SK-N-SH (cell line): ENCODE measurements at regions not wholly inside any gene's neighbourhood (a gene's known extent, or its start where the extent isn't known, plus 50 kb on each side); places are given as distances from the start of the nearest gene placed in this dataset.
A peak's percentile ranks its signal among the peaks of the same experiment; 100 is the strongest.

Experiments
- CTCF ChIA-PET: fragments of 300-600, 350-600 bp; formaldehyde crosslinking; extraction: SDS; loops from one replicate; lab custom pipeline; 2021; lab: Yijun Ruan, JAX
- POLR2A ChIA-PET: fragments of 350-600 bp; sonication (Branson Sonifier 250); formaldehyde crosslinking; extraction: SDS; loops from one replicate; lab custom pipeline; 2020; ENCODE audit warnings: antibody characterized with exemption, inconsistent platforms; lab: Yijun Ruan, JAX
- DNase-seq: peaks from one replicate; pipeline ENCODE4 v3.0.0; 2012
- H2AFZ ChIP-seq: fragments of 200-600 bp; sonication (generic); 2 replicates; pipeline ENCODE4 v1.8.1; 2016; ENCODE audit warnings: antibody characterized with exemption, mild to moderate bottlenecking, low read depth
- H3F3A ChIP-seq: fragments of 200-600 bp; sonication (generic); replicated peaks from 2 replicates; pipeline ENCODE3; 2016; ENCODE audit warnings: antibody characterized with exemption, mild to moderate bottlenecking; ENCODE audit not compliant: insufficient read depth
- H3K27ac ChIP-seq, 2 experiments: fragments of 200-500 bp in 1 of 2; fragments of 200-600 bp in 1 of 2; sonication (Bioruptor generic) in 1 of 2; sonication (generic), shearing (Covaris generic) in 1 of 2; 2 replicates each; pipeline versions ENCODE4 v1.5.1 to v1.6.1; 2014 to 2016; ENCODE audit warnings: low read depth in 2 of 2, inconsistent platforms in 1 of 2, low read length in 1 of 2, mild to moderate bottlenecking in 1 of 2, mixed read lengths in 1 of 2
- H3K27me3 ChIP-seq: fragments of 200-600 bp; sonication (generic), shearing (Covaris generic); 2 replicates; pipeline ENCODE4 v1.6.1; 2016; ENCODE audit warnings: mixed run types; ENCODE audit not compliant: insufficient read depth
- H3K36me3 ChIP-seq, 2 experiments: fragments of 200-500 bp in 1 of 2; fragments of 200-600 bp in 1 of 2; sonication (Bioruptor generic) in 1 of 2; sonication (generic) in 1 of 2; replicated peaks in 1 of 2; 2 replicates each; pipeline versions ENCODE3 to v1.5.1; 2014 to 2016; ENCODE audit warnings: low read length in 1 of 2, mild to moderate bottlenecking in 1 of 2; ENCODE audit not compliant: insufficient read depth in 2 of 2, control insufficient read depth in 1 of 2
- H3K4me1 ChIP-seq, 2 experiments: fragments of 200-500 bp in 1 of 2; fragments of 200-600 bp in 1 of 2; sonication (Bioruptor generic) in 1 of 2; sonication (generic), shearing (Covaris generic) in 1 of 2; 2 replicates each; pipeline versions ENCODE4 v1.5.1 to v1.6.1; 2014 to 2016; ENCODE audit warnings: low read depth in 1 of 2, low read length in 1 of 2, mixed run types in 1 of 2; ENCODE audit not compliant: insufficient read depth in 2 of 2, control insufficient read depth in 1 of 2
- H3K4me2 ChIP-seq: fragments of 200-600 bp; sonication (generic), shearing (Covaris generic); 2 replicates; pipeline ENCODE4 v1.6.1; 2017; ENCODE audit warnings: mixed run types
- H3K4me3 ChIP-seq, 2 experiments: fragments of 200-500 bp in 1 of 2; fragments of 200-600 bp in 1 of 2; sonication (Bioruptor generic) in 1 of 2; sonication (generic), shearing (Covaris generic) in 1 of 2; 2 replicates each; pipeline versions ENCODE4 v1.5.1 to v1.8.1; 2014 to 2016; ENCODE audit warnings: low read depth in 2 of 2, inconsistent platforms in 1 of 2, low read length in 1 of 2, mild to moderate bottlenecking in 1 of 2, mixed read lengths in 1 of 2, moderate library complexity in 1 of 2
- H3K79me2 ChIP-seq: fragments of 200-600 bp; sonication (generic); 2 replicates; pipeline ENCODE4 v1.8.1; 2017; ENCODE audit warnings: mild to moderate bottlenecking; ENCODE audit not compliant: insufficient read depth
- H3K9ac ChIP-seq: fragments of 200-600 bp; sonication (generic); 2 replicates; pipeline ENCODE4 v1.6.1; 2017; ENCODE audit warnings: mixed run types
- H3K9me2 ChIP-seq: fragments of 200-600 bp; sonication (generic); 2 replicates; pipeline ENCODE4 v1.6.1; 2017; ENCODE audit warnings: mixed run types
- H3K9me3 ChIP-seq: fragments of 200-600 bp; sonication (generic); 2 replicates; pipeline ENCODE4 v1.6.1; 2017; ENCODE audit warnings: mixed run types, mild to moderate bottlenecking, moderate library complexity
- H4K20me1 ChIP-seq: fragments of 200-600 bp; sonication (generic); 2 replicates; pipeline ENCODE4 v1.6.1; 2017; ENCODE audit warnings: mild to moderate bottlenecking, mixed run types; ENCODE audit not compliant: insufficient read depth
- EP300 ChIP-seq, 2 experiments: IDR thresholded peaks; 2 replicates each; pipeline versions ENCODE4 v1.4.0 to v1.6.1; 2012; ENCODE audit warnings: borderline replicate concordance in 1 of 2, low read depth in 1 of 2, low read length in 1 of 2
- EZH2phosphoT487 ChIP-seq: fragments of 200-600 bp; sonication (generic); IDR thresholded peaks from 2 replicates; pipeline ENCODE4 v1.6.1; 2017; ENCODE audit warnings: low read depth, mixed run types, mild to moderate bottlenecking, antibody characterized with exemption, moderate library complexity, borderline replicate concordance
- FOSL2 ChIP-seq: IDR thresholded peaks from 2 replicates; pipeline ENCODE4 v1.4.0; 2012; ENCODE audit warnings: low read depth, mild to moderate bottlenecking, moderate library complexity, borderline replicate concordance
- FOXJ3 ChIP-seq: sonication (generic); formaldehyde crosslinking; IDR thresholded peaks from 2 replicates; pipeline ENCODE4 v1.5.1; 2020; ENCODE audit warnings: mild to moderate bottlenecking, missing genetic modification reagents
- GATA2 ChIP-seq: sonication (generic); formaldehyde crosslinking; IDR thresholded peaks from 2 replicates; pipeline ENCODE4 v1.5.0; 2020; ENCODE audit warnings: mild to moderate bottlenecking, missing genetic modification reagents
- JUND ChIP-seq: IDR thresholded peaks from 2 replicates; pipeline ENCODE4 v1.4.0; 2012
- MAX ChIP-seq: IDR thresholded peaks from 2 replicates; pipeline ENCODE4 v1.4.0; 2012; ENCODE audit warnings: low read depth
- MEF2A ChIP-seq: IDR thresholded peaks from 2 replicates; pipeline ENCODE4 v1.4.0; 2012; ENCODE audit warnings: low read depth, borderline replicate concordance
- MXI1 ChIP-seq: IDR thresholded peaks from 2 replicates; pipeline ENCODE4 v1.6.1; 2012; ENCODE audit warnings: mild to moderate bottlenecking, low read depth, low read length, improper control_type of control experiment
- NFIC ChIP-seq: IDR thresholded peaks from 2 replicates; pipeline ENCODE4 v1.4.0; 2012; ENCODE audit warnings: borderline replicate concordance
- POLR2AphosphoS5 ChIP-seq: IDR thresholded peaks from 2 replicates; pipeline ENCODE4 v1.6.1; 2012; ENCODE audit warnings: low read depth, low read length
- RAD21 ChIP-seq: IDR thresholded peaks from 2 replicates; pipeline ENCODE4 v1.6.1; 2012; ENCODE audit warnings: mild to moderate bottlenecking, low read length
- RFX5 ChIP-seq: IDR thresholded peaks from 2 replicates; pipeline ENCODE4 v1.6.1; 2012; ENCODE audit warnings: mild to moderate bottlenecking, improper control_type of control experiment, low read length
- RXRA ChIP-seq: IDR thresholded peaks from 2 replicates; pipeline ENCODE4 v1.4.0; 2012; ENCODE audit warnings: low read depth, mild to moderate bottlenecking, borderline replicate concordance
- TAF1 ChIP-seq: IDR thresholded peaks from 2 replicates; pipeline ENCODE4 v1.6.1; 2012; ENCODE audit warnings: low read depth, mild to moderate bottlenecking, low read length, moderate library complexity, borderline replicate concordance
- WGBS: methylation state at CpG from one replicate; pipeline ENCODE4 v1.1.6; 2017; ENCODE audit warnings: low lambda C conversion rate; 5-methylcytosine and 5-hydroxymethylcytosine counted together
- TF ChIP-seq, protein P1 (sequence below): fragments of 200-600 bp; sonication (generic); IDR thresholded peaks from 2 replicates; pipeline ENCODE4 v1.6.1; 2017; ENCODE audit warnings: antibody characterized with exemption, mild to moderate bottlenecking, moderate library complexity

GRCh38 chr1:30286988-30287839, 436.2 kb downstream of the MATN1 start (continued):
- TF ChIP-seq EP300 (IDR thresholded peaks at IDR 0.05; ENCODE audit: borderline replicate concordance in 1 of 2, low read depth in 1 of 2, low read length in 1 of 2), result no peak
- TF ChIP-seq, protein P1, sequence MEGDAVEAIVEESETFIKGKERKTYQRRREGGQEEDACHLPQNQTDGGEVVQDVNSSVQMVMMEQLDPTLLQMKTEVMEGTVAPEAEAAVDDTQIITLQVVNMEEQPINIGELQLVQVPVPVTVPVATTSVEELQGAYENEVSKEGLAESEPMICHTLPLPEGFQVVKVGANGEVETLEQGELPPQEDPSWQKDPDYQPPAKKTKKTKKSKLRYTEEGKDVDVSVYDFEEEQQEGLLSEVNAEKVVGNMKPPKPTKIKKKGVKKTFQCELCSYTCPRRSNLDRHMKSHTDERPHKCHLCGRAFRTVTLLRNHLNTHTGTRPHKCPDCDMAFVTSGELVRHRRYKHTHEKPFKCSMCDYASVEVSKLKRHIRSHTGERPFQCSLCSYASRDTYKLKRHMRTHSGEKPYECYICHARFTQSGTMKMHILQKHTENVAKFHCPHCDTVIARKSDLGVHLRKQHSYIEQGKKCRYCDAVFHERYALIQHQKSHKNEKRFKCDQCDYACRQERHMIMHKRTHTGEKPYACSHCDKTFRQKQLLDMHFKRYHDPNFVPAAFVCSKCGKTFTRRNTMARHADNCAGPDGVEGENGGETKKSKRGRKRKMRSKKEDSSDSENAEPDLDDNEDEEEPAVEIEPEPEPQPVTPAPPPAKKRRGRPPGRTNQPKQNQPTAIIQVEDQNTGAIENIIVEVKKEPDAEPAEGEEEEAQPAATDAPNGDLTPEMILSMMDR, result no peak
- no peak for TF ChIP-seq MXI1
- no peak for TF ChIP-seq RFX5
- no peak for TF ChIP-seq FOXJ3
- no peak for TF ChIP-seq FOSL2
- TF ChIP-seq JUND, result no peak
- no peak for TF ChIP-seq MEF2A

DNA sequence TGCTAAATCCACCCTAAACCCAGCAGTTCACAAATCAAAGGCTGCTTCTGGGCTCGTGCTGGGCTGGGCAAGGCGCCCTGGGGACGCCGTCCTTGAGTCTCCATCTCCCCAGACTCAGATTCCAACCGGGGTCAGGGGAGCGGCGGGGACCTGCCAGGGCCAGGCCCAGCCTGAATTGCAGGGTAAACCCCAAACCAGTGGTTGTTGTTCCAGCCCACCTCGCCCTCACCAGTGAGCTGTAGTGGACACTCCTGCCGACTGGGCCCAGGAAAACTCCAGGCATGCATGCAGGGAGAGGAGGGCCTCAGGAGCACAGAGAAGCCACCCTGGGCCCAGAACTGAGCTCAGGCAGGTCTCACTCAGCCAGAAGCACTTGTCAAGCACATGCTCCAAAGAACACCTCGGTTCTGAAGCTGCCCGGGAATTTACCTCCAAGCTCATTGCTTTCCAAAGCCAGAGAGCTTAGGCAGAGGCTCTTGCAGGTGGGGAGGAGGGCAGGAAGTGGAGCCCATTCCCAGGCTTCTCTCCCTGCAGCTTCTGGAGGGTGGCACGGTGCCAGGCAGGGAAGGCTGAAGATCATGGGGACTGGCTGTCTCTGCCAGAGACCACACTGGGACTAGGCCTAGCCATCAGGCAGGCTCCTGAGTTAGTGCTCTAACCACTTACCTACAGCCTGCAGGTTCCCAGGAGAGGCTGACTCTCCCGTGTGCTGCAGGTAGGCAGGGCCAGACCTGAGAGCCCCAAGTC, 437.0 kb downstream of the MATN1 start:
- H3K27me3 ChIP-seq, result no peaks in the 10 kb centered on the region
- H3K9me2 ChIP-seq, result no peaks in the 10 kb centered on the region
- H3F3A ChIP-seq, result no peaks in the 10 kb centered on the region
- H3K9ac ChIP-seq, result no peak overlapping the region
- H3K27ac ChIP-seq, result no peak overlapping the region
- H3K36me3 ChIP-seq, result no peaks in the 10 kb centered on the region
- no peaks in the 10 kb centered on the region for H4K20me1 ChIP-seq
- DNase-seq, result peak; percentile 74
- POLR2A ChIA-PET, result interaction anchor here (0.8 kb wide), 1 partner anchor 94 kb away, joined by 3 read pairs; no protein-coding TSS in a partner anchor
- H3K79me2 ChIP-seq, result no peaks in the 10 kb centered on the region
- TF ChIP-seq FOXJ3, result no peak
- no peak for TF ChIP-seq RXRA
- no peak for TF ChIP-seq POLR2AphosphoS5
- TF ChIP-seq MXI1, result no peak
- no peak for TF ChIP-seq NFIC
- TF ChIP-seq GATA2, result no peak
- no peak for TF ChIP-seq MAX
- TF ChIP-seq RAD21, result no peak
- no peak for TF ChIP-seq TAF1
- no peak for TF ChIP-seq EZH2phosphoT487
- no peaks in the 10 kb centered on the region for H3K9me3 ChIP-seq
- no peak overlapping the region for H3K4me3 ChIP-seq
- no peak overlapping the region for H2AFZ ChIP-seq
- CTCF ChIA-PET, result interaction anchor here (3.1 kb wide), 1 partner anchor 94 kb away, joined by 11 read pairs; no protein-coding TSS in a partner anchor
- WGBS, result 36% methylated on average over 8 of the region's 13 CpGs
- no peak overlapping the region for H3K4me2 ChIP-seq
- peaks cover 0 to 11% of the 10 kb centered on the region in 2 experiments; a peak in 2 of 4 replicates for H3K4me1 ChIP-seq
